Hematopoietic multipotent progenitor cell treated with erythropoietin and hydrocortisone succinate and interleukin-3 and kit ligand, for 4 days (in vitro differentiated cells): ENCODE measurements at regions not wholly inside any gene's neighbourhood (a gene's known extent, or its start where the extent isn't known, plus 50 kb on each side); places are given as distances from the start of the nearest gene placed in this dataset.
"Not testable (repeated sequence)": the region's sequence is repeated elsewhere in the genome, so short reads cannot be mapped to it uniquely, and the experiment has no call there.

Source experiments
- DNase-seq: peaks from one replicate; pipeline ENCODE4 v3.0.0-alpha.2; 2015

GRCh38 chrX:80929251-80929650 lies 119.6 kb upstream of the BRWD3 start:
- DNase-seq = no peak

GRCh38 chrX:80917919-80918318 lies 108.2 kb upstream of the BRWD3 start:
- DNase-seq = peak; percentile 0

GRCh38 chrX:80912351-80912750 lies 102.7 kb upstream of the BRWD3 start:
- not testable (repeated sequence) for DNase-seq

- DNase-seq = no peak
Measured at GRCh38 chrX:80879916-80880315, 70.2 kb upstream of the BRWD3 start.

GRCh38 chrX:80879143-80879542 lies 69.5 kb upstream of the BRWD3 start:
- DNase-seq = peak; percentile 8

- peak; percentile 61 for DNase-seq
Measured at GRCh38 chrX:80876877-80877276, 67.2 kb upstream of the BRWD3 start.
